HG03095 (cell line): ENCODE measurements at regions not wholly inside any gene's neighbourhood (a gene's known extent, or its start where the extent isn't known, plus 50 kb on each side); places are given as distances from the start of the nearest gene placed in this dataset.

Experiments used
- ATAC-seq: cut with Tn5 transposase; IDR thresholded peaks from one replicate; pipeline ENCODE4 v1.9.1; 2021; ENCODE audit warnings: moderate library complexity; ENCODE audit not compliant: unreplicated experiment

- no peak for ATAC-seq
Observed at GRCh38 chr12:125720961-125721360, 655.7 kb downstream of the AACS start.

- ATAC-seq, result no peak
Observed at GRCh38 chr12:125734137-125734536, 668.9 kb downstream of the AACS start.

- no peak for ATAC-seq
Observed at GRCh38 chr12:125738211-125738610, 673.0 kb downstream of the AACS start.

- ATAC-seq, result no peak
Observed at GRCh38 chr12:125742413-125742812, 677.2 kb downstream of the AACS start.

GRCh38 chr12:125744201-125744600 is 679.0 kb downstream of the AACS start:
- ATAC-seq, result no peak

GRCh38 chr12:125755512-125755911 is 690.3 kb downstream of the AACS start:
- no peak for ATAC-seq

GRCh38 chr12:125766091-125766490 is 700.9 kb downstream of the AACS start:
- no peak for ATAC-seq

- no peak for ATAC-seq
Observed at GRCh38 chr12:125772403-125772802, 707.2 kb downstream of the AACS start.

GRCh38 chr12:125773033-125773640 is 707.9 kb downstream of the AACS start:
- peak; percentile 50 for ATAC-seq

GRCh38 chr12:125775507-125775906 is 710.3 kb downstream of the AACS start:
- ATAC-seq, result no peak

- ATAC-seq, result no peak
Observed at GRCh38 chr12:125776212-125776611, 711.0 kb downstream of the AACS start.

GRCh38 chr12:125786143-125786542 is 720.9 kb downstream of the AACS start:
- ATAC-seq, result no peak

- ATAC-seq, result no peak
Observed at GRCh38 chr12:125794401-125794800, 729.2 kb downstream of the AACS start.

GRCh38 chr12:125797421-125798175 is 732.4 kb downstream of the AACS start:
- no peak for ATAC-seq

- no peak for ATAC-seq
Observed at GRCh38 chr12:125804660-125805059, 739.4 kb downstream of the AACS start.

- ATAC-seq, result no peak
Observed at GRCh38 chr12:125824276-125824675, 759.0 kb downstream of the AACS start.

- ATAC-seq, result no peak
Observed at GRCh38 chr12:125835852-125836251, 770.6 kb downstream of the AACS start.

GRCh38 chr12:125836647-125837046 is 771.4 kb downstream of the AACS start:
- ATAC-seq, result no peak

GRCh38 chr12:125841332-125841731 is 776.1 kb downstream of the AACS start:
- ATAC-seq, result no peak

GRCh38 chr12:125852116-125852515 is 786.9 kb downstream of the AACS start:
- ATAC-seq, result no peak

- ATAC-seq, result no peak
Observed at GRCh38 chr12:125852679-125853078, 787.4 kb downstream of the AACS start.

- no peak for ATAC-seq
Observed at GRCh38 chr12:125853670-125854069, 788.4 kb downstream of the AACS start.

GRCh38 chr12:125856366-125856765 is 791.1 kb downstream of the AACS start:
- no peak for ATAC-seq
